WTC11 (cell line): ENCODE measurements at regions not wholly inside any gene's neighbourhood (a gene's known extent, or its start where the extent isn't known, plus 50 kb on each side); places are given as distances from the start of the nearest gene placed in this dataset.

Experiments
- ATAC-seq: fragments of 200-7000 bp; cut with Tn5 transposase; 2 replicates; pipeline ENCODE4 v1.10.0; 2021; ENCODE audit warnings: mild to moderate bottlenecking, moderate library complexity
- CTCF ChIA-PET: fragments of 300-600 bp; sonication (Branson Sonifier 250); formaldehyde crosslinking; loops from one replicate; lab custom pipeline; 2021; ENCODE audit warnings: antibody characterized with exemption; lab: Charles Lee
- POLR2A ChIA-PET: fragments of 350-600 bp; sonication (Branson Sonifier 250); formaldehyde crosslinking; loops from one replicate; lab custom pipeline; 2021; ENCODE audit warnings: antibody characterized with exemption; lab: Charles Lee
- DNase-seq: peaks from one replicate; pipeline ENCODE4 v3.0.0; 2021; ENCODE audit warnings: low spot score
- H3K27ac Mint-ChIP-seq: 2 replicates; pipeline ENCODE4 v1.8.0; 2021; ENCODE audit warnings: mixed read lengths
- H3K27me3 Mint-ChIP-seq: 2 replicates; pipeline ENCODE4 v1.8.0; 2021; ENCODE audit warnings: low read depth, mild to moderate bottlenecking, moderate library complexity, mixed read lengths
- H3K36me3 Mint-ChIP-seq: 2 replicates; pipeline ENCODE4 v1.8.0; 2021; ENCODE audit warnings: mixed read lengths
- H3K4me1 Mint-ChIP-seq: 2 replicates; pipeline ENCODE4 v1.8.0; 2022; ENCODE audit warnings: mixed read lengths
- H3K4me3 Mint-ChIP-seq: 2 replicates; pipeline ENCODE4 v1.8.0; 2021; ENCODE audit warnings: mild to moderate bottlenecking, moderate library complexity, mixed read lengths
- H3K9me3 Mint-ChIP-seq: 2 replicates; pipeline ENCODE4 v1.8.0; 2021; ENCODE audit warnings: mixed read lengths
- ATF1 ChIP-seq: sonication (generic); formaldehyde crosslinking; IDR thresholded peaks from 2 replicates; pipeline ENCODE4 v1.8.1; 2023; ENCODE audit warnings: mild to moderate bottlenecking, moderate library complexity, missing genetic modification reagents
- CBFB ChIP-seq: sonication (generic); formaldehyde crosslinking; IDR thresholded peaks from 2 replicates; pipeline ENCODE4 v1.8.1; 2022; ENCODE audit warnings: mild to moderate bottlenecking, low read depth, missing genetic modification reagents
- ELF4 ChIP-seq: sonication (generic); formaldehyde crosslinking; IDR thresholded peaks from 2 replicates; pipeline ENCODE4 v1.8.1; 2022; ENCODE audit warnings: low read depth, mild to moderate bottlenecking, moderate library complexity, missing genetic modification reagents
- FOXP1 ChIP-seq: sonication (generic); formaldehyde crosslinking; IDR thresholded peaks from 2 replicates; pipeline ENCODE4 v1.8.0; 2022; ENCODE audit warnings: missing genetic modification reagents, mild to moderate bottlenecking, moderate library complexity, borderline replicate concordance
- JAZF1 ChIP-seq: fragments of 250-450 bp; sonication (Bioruptor Pico); IDR thresholded peaks from 2 replicates; pipeline ENCODE4 v1.9.0; 2021; ENCODE audit warnings: moderate library complexity, mild to moderate bottlenecking, inconsistent platforms
- JUN ChIP-seq: sonication (generic); formaldehyde crosslinking; IDR thresholded peaks from 2 replicates; pipeline ENCODE4 v1.8.0; 2023; ENCODE audit warnings: mild to moderate bottlenecking, missing genetic modification reagents
- KAT7 ChIP-seq: sonication (generic); formaldehyde crosslinking; IDR thresholded peaks from 2 replicates; pipeline ENCODE4 v1.8.1; 2023; ENCODE audit warnings: missing genetic modification reagents, mild to moderate bottlenecking, borderline replicate concordance
- MXD4 ChIP-seq: fragments of 250-450 bp; sonication (Bioruptor Pico); IDR thresholded peaks from 2 replicates; pipeline ENCODE4 v1.8.0; 2021; ENCODE audit warnings: mild to moderate bottlenecking, moderate library complexity, borderline replicate concordance
- MYBL2 ChIP-seq: sonication (generic); formaldehyde crosslinking; IDR thresholded peaks from 2 replicates; pipeline ENCODE4 v1.8.1; 2023; ENCODE audit warnings: mild to moderate bottlenecking, moderate library complexity, missing genetic modification reagents
- NR1H2 ChIP-seq: sonication (generic); formaldehyde crosslinking; IDR thresholded peaks from 2 replicates; pipeline ENCODE4 v1.9.0; 2021; ENCODE audit warnings: mild to moderate bottlenecking, moderate library complexity, missing genetic modification reagents
- OVOL2 ChIP-seq: fragments of 250-450 bp; sonication (Bioruptor Pico); IDR thresholded peaks from 2 replicates; pipeline ENCODE4 v1.9.0; 2021; ENCODE audit warnings: mild to moderate bottlenecking, borderline replicate concordance
- ZBTB21 ChIP-seq: sonication (generic); formaldehyde crosslinking; IDR thresholded peaks from 2 replicates; pipeline ENCODE4 v1.8.1; 2023; ENCODE audit warnings: mild to moderate bottlenecking, missing genetic modification reagents, borderline replicate concordance
- ZNF317 ChIP-seq: sonication (generic); formaldehyde crosslinking; IDR thresholded peaks from 2 replicates; pipeline ENCODE4 v1.8.1; 2023; ENCODE audit warnings: low read depth, mild to moderate bottlenecking, moderate library complexity, missing genetic modification reagents, borderline replicate concordance
- ZNF423 ChIP-seq: fragments of 250-450 bp; sonication (Bioruptor Pico); IDR thresholded peaks from 2 replicates; pipeline ENCODE4 v2.1.2; 2022; ENCODE audit warnings: mild to moderate bottlenecking, moderate library complexity
- ZNF671 ChIP-seq: fragments of 250-450 bp; sonication (Bioruptor Pico); IDR thresholded peaks from 2 replicates; pipeline ENCODE4 v1.8.0; 2021; ENCODE audit warnings: mild to moderate bottlenecking
- TF ChIP-seq, protein P1 (sequence below): sonication (generic); formaldehyde crosslinking; IDR thresholded peaks from 2 replicates; pipeline ENCODE4 v1.8.0; 2023; ENCODE audit warnings: missing genetic modification reagents
- TF ChIP-seq, protein P2 (sequence below): sonication (generic); formaldehyde crosslinking; IDR thresholded peaks from 2 replicates; pipeline ENCODE4 v1.8.1; 2023; ENCODE audit warnings: mild to moderate bottlenecking, missing genetic modification reagents
- TF ChIP-seq, protein P3 (sequence below): sonication (generic); formaldehyde crosslinking; IDR thresholded peaks from 2 replicates; pipeline ENCODE4 v1.8.1; 2023; ENCODE audit warnings: mild to moderate bottlenecking, missing genetic modification reagents, moderate library complexity
- TF ChIP-seq, protein P4 (sequence below): sonication (generic); formaldehyde crosslinking; IDR thresholded peaks from 2 replicates; pipeline ENCODE4 v1.8.1; 2023; ENCODE audit warnings: mild to moderate bottlenecking, missing genetic modification reagents, borderline replicate concordance
- TF ChIP-seq, protein P5 (sequence below): sonication (generic); formaldehyde crosslinking; IDR thresholded peaks from 2 replicates; pipeline ENCODE4 v1.8.1; 2022; ENCODE audit warnings: low read depth, mild to moderate bottlenecking, moderate library complexity, missing genetic modification reagents, borderline replicate concordance
- TF ChIP-seq, protein P6 (sequence below): fragments of 200-600 bp; IDR thresholded peaks from 2 replicates; pipeline ENCODE4 v1.8.0; 2022; ENCODE audit warnings: antibody characterized with exemption
- TF ChIP-seq, protein P7 (sequence below): sonication (generic); formaldehyde crosslinking; IDR thresholded peaks from 2 replicates; pipeline ENCODE4 v1.8.1; 2022; ENCODE audit warnings: low read depth, missing genetic modification reagents, borderline replicate concordance

DNA sequence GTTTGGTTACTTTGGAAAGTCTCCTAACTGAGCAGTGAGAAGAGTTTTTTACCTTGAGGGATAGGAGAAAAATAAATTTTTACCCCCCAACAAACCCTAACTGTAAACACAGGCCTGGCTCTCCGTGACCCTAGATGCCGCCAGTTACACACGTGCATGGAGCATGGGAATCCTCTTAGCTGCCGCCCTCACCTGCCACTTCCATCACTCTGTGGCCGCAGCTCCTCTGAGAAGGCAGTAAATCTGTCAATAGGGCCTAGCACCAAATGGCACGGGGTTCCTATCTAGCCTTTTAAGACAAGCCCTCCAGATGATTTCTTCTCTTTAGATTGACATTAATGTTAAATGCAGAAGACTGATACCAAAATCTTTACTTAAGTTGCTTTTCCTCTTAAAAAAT, 330.3 kb upstream of the FAM241A start:
- DNase-seq, result no peak
- Mint-ChIP-seq H3K27me3 (peaks cover 54% of the 10 kb centered on the region), H3K36me3 (peaks cover 13% of the 10 kb centered on the region), H3K27ac (no peak overlapping the region), H3K4me3 (no peak overlapping the region), H3K9me3 (peaks cover 35% of the 10 kb centered on the region), H3K4me1 (0 out of 2 replicates have a peak, but pooled peaks cover 2% of the 10 kb centered on the region)
- no peak for ATAC-seq
- ChIA-PET POLR2A (no interaction called here), CTCF (no interaction called here)
- no peak for TF ChIP-seq JAZF1 (CRISPR knock-in tag)
- TF ChIP-seq, protein P1, sequence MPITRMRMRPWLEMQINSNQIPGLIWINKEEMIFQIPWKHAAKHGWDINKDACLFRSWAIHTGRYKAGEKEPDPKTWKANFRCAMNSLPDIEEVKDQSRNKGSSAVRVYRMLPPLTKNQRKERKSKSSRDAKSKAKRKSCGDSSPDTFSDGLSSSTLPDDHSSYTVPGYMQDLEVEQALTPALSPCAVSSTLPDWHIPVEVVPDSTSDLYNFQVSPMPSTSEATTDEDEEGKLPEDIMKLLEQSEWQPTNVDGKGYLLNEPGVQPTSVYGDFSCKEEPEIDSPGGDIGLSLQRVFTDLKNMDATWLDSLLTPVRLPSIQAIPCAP (CRISPR knock-in tag), result no peak
- TF ChIP-seq, protein P2, sequence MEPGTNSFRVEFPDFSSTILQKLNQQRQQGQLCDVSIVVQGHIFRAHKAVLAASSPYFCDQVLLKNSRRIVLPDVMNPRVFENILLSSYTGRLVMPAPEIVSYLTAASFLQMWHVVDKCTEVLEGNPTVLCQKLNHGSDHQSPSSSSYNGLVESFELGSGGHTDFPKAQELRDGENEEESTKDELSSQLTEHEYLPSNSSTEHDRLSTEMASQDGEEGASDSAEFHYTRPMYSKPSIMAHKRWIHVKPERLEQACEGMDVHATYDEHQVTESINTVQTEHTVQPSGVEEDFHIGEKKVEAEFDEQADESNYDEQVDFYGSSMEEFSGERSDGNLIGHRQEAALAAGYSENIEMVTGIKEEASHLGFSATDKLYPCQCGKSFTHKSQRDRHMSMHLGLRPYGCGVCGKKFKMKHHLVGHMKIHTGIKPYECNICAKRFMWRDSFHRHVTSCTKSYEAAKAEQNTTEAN (CRISPR knock-in tag), result no peak
- no peak for TF ChIP-seq OVOL2 (CRISPR knock-in tag)
- no peak for TF ChIP-seq KAT7 (CRISPR knock-in tag)
- no peak for TF ChIP-seq ZNF317
- no peak for TF ChIP-seq ZNF423 (CRISPR knock-in tag)
- TF ChIP-seq JUN, result no peak
- TF ChIP-seq ZNF671 (CRISPR knock-in tag), result no peak
- TF ChIP-seq, protein P3, sequence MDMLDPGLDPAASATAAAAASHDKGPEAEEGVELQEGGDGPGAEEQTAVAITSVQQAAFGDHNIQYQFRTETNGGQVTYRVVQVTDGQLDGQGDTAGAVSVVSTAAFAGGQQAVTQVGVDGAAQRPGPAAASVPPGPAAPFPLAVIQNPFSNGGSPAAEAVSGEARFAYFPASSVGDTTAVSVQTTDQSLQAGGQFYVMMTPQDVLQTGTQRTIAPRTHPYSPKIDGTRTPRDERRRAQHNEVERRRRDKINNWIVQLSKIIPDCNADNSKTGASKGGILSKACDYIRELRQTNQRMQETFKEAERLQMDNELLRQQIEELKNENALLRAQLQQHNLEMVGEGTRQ (CRISPR knock-in tag), result no peak

DNA sequence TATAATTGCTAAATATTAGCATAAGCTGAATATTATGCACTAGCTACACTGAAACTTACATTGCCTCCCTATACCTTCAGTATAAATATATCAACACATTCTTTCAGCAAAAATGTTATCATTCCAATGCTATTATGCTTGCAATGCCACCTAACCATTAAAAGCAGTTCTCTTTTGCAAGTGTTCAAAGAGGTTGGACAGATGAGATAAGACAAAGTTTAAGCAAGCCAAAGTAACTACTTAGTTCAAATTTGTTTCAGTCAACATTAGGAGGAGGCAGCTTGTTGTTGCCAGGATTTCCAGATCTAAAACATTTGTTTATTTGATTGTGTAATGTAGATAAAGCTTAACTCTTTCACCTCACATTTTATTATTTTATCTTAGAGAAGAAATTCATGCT, 323.9 kb upstream of the FAM241A start:
- Mint-ChIP-seq H3K27me3 (peaks cover 3% of the 10 kb centered on the region; the same call in 1 of the 2 replicates), H3K4me3 (no peak overlapping the region), H3K9me3 (peaks cover 37% of the 10 kb centered on the region), H3K36me3 (peaks cover 12% of the 10 kb centered on the region), H3K4me1 (no peaks in the 10 kb centered on the region), H3K27ac (no peak overlapping the region)
- ChIA-PET CTCF (no interaction called here), POLR2A (no interaction called here)
- no peak for ATAC-seq
- DNase-seq, result no peak
- TF ChIP-seq, protein P4, sequence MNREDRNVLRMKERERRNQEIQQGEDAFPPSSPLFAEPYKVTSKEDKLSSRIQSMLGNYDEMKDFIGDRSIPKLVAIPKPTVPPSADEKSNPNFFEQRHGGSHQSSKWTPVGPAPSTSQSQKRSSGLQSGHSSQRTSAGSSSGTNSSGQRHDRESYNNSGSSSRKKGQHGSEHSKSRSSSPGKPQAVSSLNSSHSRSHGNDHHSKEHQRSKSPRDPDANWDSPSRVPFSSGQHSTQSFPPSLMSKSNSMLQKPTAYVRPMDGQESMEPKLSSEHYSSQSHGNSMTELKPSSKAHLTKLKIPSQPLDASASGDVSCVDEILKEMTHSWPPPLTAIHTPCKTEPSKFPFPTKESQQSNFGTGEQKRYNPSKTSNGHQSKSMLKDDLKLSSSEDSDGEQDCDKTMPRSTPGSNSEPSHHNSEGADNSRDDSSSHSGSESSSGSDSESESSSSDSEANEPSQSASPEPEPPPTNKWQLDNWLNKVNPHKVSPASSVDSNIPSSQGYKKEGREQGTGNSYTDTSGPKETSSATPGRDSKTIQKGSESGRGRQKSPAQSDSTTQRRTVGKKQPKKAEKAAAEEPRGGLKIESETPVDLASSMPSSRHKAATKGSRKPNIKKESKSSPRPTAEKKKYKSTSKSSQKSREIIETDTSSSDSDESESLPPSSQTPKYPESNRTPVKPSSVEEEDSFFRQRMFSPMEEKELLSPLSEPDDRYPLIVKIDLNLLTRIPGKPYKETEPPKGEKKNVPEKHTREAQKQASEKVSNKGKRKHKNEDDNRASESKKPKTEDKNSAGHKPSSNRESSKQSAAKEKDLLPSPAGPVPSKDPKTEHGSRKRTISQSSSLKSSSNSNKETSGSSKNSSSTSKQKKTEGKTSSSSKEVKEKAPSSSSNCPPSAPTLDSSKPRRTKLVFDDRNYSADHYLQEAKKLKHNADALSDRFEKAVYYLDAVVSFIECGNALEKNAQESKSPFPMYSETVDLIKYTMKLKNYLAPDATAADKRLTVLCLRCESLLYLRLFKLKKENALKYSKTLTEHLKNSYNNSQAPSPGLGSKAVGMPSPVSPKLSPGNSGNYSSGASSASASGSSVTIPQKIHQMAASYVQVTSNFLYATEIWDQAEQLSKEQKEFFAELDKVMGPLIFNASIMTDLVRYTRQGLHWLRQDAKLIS (CRISPR knock-in tag), result no peak
- TF ChIP-seq ZBTB21 (CRISPR knock-in tag), result no peak
- no peak for TF ChIP-seq ATF1 (CRISPR knock-in tag)
- no peak for TF ChIP-seq NR1H2 (CRISPR knock-in tag)
- no peak for TF ChIP-seq ELF4 (CRISPR knock-in tag)
- TF ChIP-seq, protein P5, sequence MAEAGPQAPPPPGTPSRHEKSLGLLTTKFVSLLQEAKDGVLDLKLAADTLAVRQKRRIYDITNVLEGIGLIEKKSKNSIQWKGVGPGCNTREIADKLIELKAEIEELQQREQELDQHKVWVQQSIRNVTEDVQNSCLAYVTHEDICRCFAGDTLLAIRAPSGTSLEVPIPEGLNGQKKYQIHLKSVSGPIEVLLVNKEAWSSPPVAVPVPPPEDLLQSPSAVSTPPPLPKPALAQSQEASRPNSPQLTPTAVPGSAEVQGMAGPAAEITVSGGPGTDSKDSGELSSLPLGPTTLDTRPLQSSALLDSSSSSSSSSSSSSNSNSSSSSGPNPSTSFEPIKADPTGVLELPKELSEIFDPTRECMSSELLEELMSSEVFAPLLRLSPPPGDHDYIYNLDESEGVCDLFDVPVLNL (CRISPR knock-in tag), result no peak
- no peak for TF ChIP-seq FOXP1 (CRISPR knock-in tag)
- TF ChIP-seq CBFB (CRISPR knock-in tag), result no peak
- TF ChIP-seq MXD4 (CRISPR knock-in tag), result no peak
- TF ChIP-seq, protein P6, sequence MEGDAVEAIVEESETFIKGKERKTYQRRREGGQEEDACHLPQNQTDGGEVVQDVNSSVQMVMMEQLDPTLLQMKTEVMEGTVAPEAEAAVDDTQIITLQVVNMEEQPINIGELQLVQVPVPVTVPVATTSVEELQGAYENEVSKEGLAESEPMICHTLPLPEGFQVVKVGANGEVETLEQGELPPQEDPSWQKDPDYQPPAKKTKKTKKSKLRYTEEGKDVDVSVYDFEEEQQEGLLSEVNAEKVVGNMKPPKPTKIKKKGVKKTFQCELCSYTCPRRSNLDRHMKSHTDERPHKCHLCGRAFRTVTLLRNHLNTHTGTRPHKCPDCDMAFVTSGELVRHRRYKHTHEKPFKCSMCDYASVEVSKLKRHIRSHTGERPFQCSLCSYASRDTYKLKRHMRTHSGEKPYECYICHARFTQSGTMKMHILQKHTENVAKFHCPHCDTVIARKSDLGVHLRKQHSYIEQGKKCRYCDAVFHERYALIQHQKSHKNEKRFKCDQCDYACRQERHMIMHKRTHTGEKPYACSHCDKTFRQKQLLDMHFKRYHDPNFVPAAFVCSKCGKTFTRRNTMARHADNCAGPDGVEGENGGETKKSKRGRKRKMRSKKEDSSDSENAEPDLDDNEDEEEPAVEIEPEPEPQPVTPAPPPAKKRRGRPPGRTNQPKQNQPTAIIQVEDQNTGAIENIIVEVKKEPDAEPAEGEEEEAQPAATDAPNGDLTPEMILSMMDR, result no peak
- TF ChIP-seq MYBL2 (CRISPR knock-in tag), result no peak
- TF ChIP-seq, protein P3 (CRISPR knock-in tag), result no peak
- TF ChIP-seq, protein P7, sequence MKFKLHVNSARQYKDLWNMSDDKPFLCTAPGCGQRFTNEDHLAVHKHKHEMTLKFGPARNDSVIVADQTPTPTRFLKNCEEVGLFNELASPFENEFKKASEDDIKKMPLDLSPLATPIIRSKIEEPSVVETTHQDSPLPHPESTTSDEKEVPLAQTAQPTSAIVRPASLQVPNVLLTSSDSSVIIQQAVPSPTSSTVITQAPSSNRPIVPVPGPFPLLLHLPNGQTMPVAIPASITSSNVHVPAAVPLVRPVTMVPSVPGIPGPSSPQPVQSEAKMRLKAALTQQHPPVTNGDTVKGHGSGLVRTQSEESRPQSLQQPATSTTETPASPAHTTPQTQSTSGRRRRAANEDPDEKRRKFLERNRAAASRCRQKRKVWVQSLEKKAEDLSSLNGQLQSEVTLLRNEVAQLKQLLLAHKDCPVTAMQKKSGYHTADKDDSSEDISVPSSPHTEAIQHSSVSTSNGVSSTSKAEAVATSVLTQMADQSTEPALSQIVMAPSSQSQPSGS (CRISPR knock-in tag), result no peak
